GM21619 (cell line): ENCODE measurements at regions not wholly inside any gene's neighbourhood (a gene's known extent, or its start where the extent isn't known, plus 50 kb on each side); places are given as distances from the start of the nearest gene placed in this dataset.

Experiments
- ATAC-seq: cut with Tn5 transposase; IDR thresholded peaks from one replicate; pipeline ENCODE4 v1.9.1; 2021; ENCODE audit not compliant: unreplicated experiment

GRCh38 chr5:173557123-173557903 is 59.1 kb downstream of the BOD1 start:
- ATAC-seq = no peak

GRCh38 chr5:173556142-173557028 is 60.1 kb downstream of the BOD1 start:
- no peak for ATAC-seq

GRCh38 chr5:173554989-173555705 is 61.3 kb downstream of the BOD1 start:
- no peak for ATAC-seq

GRCh38 chr5:173554038-173554955 is 62.2 kb downstream of the BOD1 start:
- ATAC-seq = no peak

GRCh38 chr5:173550641-173551040 is 65.8 kb downstream of the BOD1 start:
- no peak for ATAC-seq

GRCh38 chr5:173549644-173550043 is 66.8 kb downstream of the BOD1 start:
- no peak for ATAC-seq

GRCh38 chr5:173547579-173547978 is 68.9 kb downstream of the BOD1 start:
- ATAC-seq = peak; percentile 97

GRCh38 chr5:173542964-173543363 is 73.5 kb downstream of the BOD1 start:
- ATAC-seq = no peak

- no peak for ATAC-seq
Observed at GRCh38 chr5:173542159-173542558, 74.3 kb downstream of the BOD1 start.

GRCh38 chr5:173538654-173539053 is 77.8 kb downstream of the BOD1 start:
- no peak for ATAC-seq

GRCh38 chr5:173538018-173538417 is 78.4 kb downstream of the BOD1 start:
- ATAC-seq = no peak

- no peak for ATAC-seq
Observed at GRCh38 chr5:173537228-173537627, 79.2 kb downstream of the BOD1 start.

GRCh38 chr5:173535976-173536639 is 80.3 kb downstream of the BOD1 start:
- ATAC-seq = no peak

- ATAC-seq = no peak
Observed at GRCh38 chr5:173535166-173535975, 81.1 kb downstream of the BOD1 start.

- no peak for ATAC-seq
Observed at GRCh38 chr5:173534664-173535063, 81.8 kb downstream of the BOD1 start.

- no peak for ATAC-seq
Observed at GRCh38 chr5:173534031-173534430, 82.4 kb downstream of the BOD1 start.

GRCh38 chr5:173532689-173533250 is 83.7 kb downstream of the BOD1 start:
- no peak for ATAC-seq

GRCh38 chr5:173531863-173532262 is 84.6 kb downstream of the BOD1 start:
- ATAC-seq = no peak

- ATAC-seq = no peak
Observed at GRCh38 chr5:173530547-173530946, 85.9 kb downstream of the BOD1 start.
